ENCODE measurements at regions not wholly inside any gene's neighbourhood (a gene's known extent, or its start where the extent isn't known, plus 50 kb on each side); places are given as distances from the start of the nearest gene placed in this dataset.

DNA sequence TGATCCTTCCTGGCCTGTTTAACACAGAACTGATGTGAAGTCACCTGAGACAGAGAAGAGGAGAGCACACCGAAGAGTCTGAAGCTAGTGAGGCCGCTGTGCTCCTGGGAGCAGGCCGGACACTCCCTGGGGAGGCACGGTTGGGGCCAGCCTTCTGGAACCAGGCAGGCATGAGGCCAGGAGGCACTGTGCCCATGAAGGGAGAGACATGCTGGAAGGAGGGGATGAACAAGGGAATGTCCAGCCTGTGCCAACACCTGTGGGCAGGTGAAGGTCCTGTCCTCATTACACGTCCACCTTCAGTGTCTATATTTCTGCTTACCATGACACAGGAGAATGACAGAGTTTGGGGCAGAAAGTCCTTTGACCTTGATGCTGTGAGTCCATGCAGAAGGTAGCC, 183.8 kb upstream of the S1PR3 start:
- Histone ChIP-seq H3K27me3 (no peaks in the 10 kb centered on the region), H3K27ac (no peak overlapping the region), H3K9me3 (no peaks in the 10 kb centered on the region), H3K36me3 (no peaks in the 10 kb centered on the region), H3K4me1 (peaks cover 0 to 30% of the 10 kb centered on the region in 2 donors), H3K4me3 (no peak overlapping the region)
- DNase-seq (ENCODE audit: low spot score): no peak
- TF ChIP-seq, protein P1, sequence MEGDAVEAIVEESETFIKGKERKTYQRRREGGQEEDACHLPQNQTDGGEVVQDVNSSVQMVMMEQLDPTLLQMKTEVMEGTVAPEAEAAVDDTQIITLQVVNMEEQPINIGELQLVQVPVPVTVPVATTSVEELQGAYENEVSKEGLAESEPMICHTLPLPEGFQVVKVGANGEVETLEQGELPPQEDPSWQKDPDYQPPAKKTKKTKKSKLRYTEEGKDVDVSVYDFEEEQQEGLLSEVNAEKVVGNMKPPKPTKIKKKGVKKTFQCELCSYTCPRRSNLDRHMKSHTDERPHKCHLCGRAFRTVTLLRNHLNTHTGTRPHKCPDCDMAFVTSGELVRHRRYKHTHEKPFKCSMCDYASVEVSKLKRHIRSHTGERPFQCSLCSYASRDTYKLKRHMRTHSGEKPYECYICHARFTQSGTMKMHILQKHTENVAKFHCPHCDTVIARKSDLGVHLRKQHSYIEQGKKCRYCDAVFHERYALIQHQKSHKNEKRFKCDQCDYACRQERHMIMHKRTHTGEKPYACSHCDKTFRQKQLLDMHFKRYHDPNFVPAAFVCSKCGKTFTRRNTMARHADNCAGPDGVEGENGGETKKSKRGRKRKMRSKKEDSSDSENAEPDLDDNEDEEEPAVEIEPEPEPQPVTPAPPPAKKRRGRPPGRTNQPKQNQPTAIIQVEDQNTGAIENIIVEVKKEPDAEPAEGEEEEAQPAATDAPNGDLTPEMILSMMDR (IDR thresholded peaks at IDR 0.05): no peak

DNA sequence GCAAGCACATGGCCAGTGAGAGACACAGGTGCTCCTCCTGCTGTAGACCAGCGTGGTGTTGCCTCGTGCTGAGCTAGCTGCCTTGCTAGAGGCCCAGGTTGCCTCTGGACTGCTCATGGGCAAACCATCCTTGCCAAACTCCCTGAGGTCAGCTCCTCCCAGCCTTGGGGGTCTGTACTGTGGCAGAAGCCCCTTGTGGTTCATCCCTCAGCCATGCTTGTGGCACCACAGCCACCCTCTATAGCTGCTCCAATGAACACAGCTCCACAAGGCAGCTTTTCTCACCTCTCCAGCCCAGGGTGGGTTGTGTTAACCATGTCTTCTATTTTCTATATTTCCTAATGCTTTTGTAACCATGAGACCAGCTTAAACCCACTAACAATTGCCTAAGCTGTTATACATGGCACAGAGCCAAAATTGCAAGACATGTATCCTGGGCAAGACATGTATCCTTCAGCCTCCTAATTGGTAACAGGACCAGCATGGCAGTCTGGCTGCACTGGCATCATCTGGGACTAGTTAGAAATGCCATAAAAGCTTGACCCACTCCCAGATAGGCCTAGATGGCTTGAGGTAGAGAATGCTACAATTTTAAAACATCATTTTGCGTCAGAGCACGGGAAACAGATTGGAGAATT, 183.1 kb upstream of the S1PR3 start:
- H3K27me3 ChIP-seq: no peaks in the 10 kb centered on the region
- no peaks in the 10 kb centered on the region for H3K9me3 ChIP-seq
- H3K27ac ChIP-seq: no peak overlapping the region
- H3K36me3 ChIP-seq: no peaks in the 10 kb centered on the region
- no peak overlapping the region for H3K4me3 ChIP-seq
- DNase-seq (ENCODE audit: low spot score): no peak
- peaks cover 0 to 30% of the 10 kb centered on the region in 2 donors for H3K4me1 ChIP-seq
- TF ChIP-seq, protein P1 (IDR thresholded peaks at IDR 0.05): no peak

DNA sequence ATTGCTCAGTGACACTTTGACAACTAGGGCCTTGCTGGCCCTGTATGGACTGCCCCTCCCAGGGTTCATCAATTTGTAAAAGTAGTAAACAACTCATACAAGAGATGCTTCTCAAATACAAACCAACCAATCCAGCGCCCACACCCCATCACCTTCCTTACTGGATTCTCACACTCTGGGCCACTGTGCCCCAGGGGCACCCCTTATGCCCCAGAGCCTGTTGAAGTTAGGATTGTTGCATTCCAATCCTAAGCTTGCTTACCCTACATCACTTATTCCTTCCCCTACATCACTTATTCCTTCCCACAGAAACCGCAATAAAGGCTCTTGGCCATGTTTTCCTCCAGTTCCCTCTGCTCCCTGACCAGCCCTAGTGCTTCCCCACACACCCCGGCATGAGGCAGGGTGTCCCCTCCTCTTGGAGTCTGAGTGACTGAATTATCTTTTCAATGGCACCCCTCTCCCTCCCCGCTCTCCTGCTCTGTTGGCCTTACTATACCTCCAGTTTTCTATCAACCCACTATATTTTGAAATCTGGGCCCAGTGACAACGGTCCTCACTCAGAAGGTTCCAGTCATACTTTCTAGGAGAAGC, 182.4 kb upstream of the S1PR3 start:
- Histone ChIP-seq H3K36me3 (no peaks in the 10 kb centered on the region), H3K27me3 (no peaks in the 10 kb centered on the region), H3K4me1 (peaks cover 0 to 36% of the 10 kb centered on the region in 2 donors), H3K9me3 (no peaks in the 10 kb centered on the region), H3K4me3 (no peak overlapping the region), H3K27ac (no peak overlapping the region)
- TF ChIP-seq, protein P1 (IDR thresholded peaks at IDR 0.05): no peak
- DNase-seq (ENCODE audit: low spot score): no peak

DNA sequence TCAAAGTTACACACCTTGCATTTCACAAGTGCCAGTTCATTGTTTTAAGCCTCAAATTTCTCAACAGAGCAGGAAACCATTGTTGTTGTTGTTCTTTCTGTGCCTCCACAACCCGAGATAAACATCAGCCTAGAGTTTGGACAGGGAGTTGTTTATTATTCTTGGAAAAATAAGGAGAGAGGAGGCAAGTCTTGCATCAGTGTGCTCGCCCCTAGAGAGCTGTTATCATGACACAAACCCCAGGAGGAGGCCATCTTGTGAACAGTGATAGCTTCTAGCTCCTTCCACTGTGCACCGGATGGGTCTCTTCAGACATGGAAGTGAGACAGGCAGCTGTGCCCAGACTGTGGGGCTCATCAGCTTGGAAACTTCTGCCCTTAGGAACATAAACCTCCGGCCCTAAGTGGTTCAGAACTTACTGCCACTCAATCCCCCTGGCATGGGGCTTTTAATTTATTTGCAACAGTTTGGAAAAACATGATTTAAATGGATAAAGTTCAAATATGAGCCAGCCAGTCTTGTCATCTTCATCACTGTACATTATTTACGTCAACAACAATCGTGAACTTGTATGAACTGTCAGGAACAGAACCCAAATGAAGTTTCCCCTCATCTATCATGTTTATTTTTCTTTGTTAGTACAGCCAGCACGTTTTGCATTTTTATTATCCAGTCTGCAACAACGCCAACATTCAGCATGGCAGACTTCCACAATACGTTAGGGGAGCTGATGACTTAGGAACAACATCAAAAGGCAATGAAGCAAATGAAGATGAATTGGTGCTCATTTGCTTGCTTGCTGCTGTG, 181.7 kb upstream of the S1PR3 start:
- Histone ChIP-seq H3K27ac (no peak overlapping the region), H3K9me3 (no peaks in the 10 kb centered on the region), H3K36me3 (no peaks in the 10 kb centered on the region), H3K27me3 (no peaks in the 10 kb centered on the region), H3K4me3 (no peak overlapping the region), H3K4me1 (peaks cover 0 to 38% of the 10 kb centered on the region in 2 donors)
- TF ChIP-seq, protein P1 (IDR thresholded peaks at IDR 0.05): no peak
- no peak for DNase-seq (ENCODE audit: low spot score)

DNA sequence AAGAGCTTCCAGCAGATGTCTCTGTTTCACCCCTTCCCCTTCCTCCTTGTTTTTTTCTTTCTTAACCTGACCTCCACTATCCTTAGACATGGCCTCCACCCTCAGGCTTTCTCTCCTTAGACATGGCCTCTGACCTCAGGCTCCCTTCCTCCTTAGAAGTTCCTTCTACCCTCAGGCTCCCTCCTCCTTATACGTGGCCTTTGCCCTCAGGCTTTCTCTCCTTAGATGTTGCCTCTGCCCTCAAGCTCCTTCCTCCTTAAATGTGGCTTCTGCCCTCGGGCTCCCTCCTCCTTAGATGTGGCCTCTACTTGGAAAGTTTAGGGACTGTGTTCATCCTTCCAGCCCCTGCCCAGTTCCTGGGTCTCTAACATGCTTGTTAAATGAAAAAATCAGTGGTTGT, 180.4 kb upstream of the S1PR3 start:
- H3K36me3 ChIP-seq: no peaks in the 10 kb centered on the region
- TF ChIP-seq, protein P1 (IDR thresholded peaks at IDR 0.05): no peak
- peaks cover 0 to 46% of the 10 kb centered on the region in 2 donors for H3K4me1 ChIP-seq
- H3K27me3 ChIP-seq: no peaks in the 10 kb centered on the region
- H3K27ac ChIP-seq: no peak overlapping the region
- H3K4me3 ChIP-seq: no peak overlapping the region
- no peak for DNase-seq (ENCODE audit: low spot score)
- H3K9me3 ChIP-seq: no peaks in the 10 kb centered on the region
